T-helper 2 cell (primary cell): ENCODE measurements at regions not wholly inside any gene's neighbourhood (a gene's known extent, or its start where the extent isn't known, plus 50 kb on each side); places are given as distances from the start of the nearest gene placed in this dataset.

Experiments
- DNase-seq, 5 experiments: peaks; one replicate each; pipeline versions ENCODE4 v3.0.0 to v3.0.0-alpha.2; 2012 to 2022

DNA sequence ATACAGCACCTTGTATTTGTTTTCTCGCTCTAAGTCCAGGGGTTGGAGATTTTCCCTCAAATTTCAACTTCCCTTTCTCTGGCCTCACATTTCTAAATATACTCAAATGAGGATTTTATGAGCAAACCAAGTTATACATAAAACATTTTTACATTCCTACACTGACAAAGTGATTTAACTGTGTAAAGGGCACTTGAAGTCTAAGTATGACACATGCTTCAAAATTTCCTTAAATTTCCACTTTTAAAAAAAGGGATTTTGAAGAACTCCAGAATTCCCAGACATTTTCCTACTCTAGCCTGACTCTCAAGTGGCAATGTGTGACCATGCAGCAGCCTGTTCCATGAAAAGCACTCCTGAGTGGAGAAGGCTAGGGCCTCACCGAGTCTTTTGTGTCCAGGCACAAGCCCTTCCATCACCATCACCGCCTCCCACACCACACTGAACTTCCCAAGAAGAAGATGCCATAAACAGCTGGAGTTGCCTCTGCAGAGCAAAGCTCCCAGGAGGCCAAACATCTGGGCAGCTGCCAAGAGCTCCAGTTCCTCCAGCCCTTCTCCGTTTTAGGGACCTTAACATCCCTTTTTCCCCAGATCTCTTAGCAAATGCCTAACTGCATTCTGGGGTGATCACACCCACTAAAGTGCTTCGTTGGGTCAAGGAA lies 68.9 kb downstream of the NCR2 start:
- DNase-seq = no peak

DNA sequence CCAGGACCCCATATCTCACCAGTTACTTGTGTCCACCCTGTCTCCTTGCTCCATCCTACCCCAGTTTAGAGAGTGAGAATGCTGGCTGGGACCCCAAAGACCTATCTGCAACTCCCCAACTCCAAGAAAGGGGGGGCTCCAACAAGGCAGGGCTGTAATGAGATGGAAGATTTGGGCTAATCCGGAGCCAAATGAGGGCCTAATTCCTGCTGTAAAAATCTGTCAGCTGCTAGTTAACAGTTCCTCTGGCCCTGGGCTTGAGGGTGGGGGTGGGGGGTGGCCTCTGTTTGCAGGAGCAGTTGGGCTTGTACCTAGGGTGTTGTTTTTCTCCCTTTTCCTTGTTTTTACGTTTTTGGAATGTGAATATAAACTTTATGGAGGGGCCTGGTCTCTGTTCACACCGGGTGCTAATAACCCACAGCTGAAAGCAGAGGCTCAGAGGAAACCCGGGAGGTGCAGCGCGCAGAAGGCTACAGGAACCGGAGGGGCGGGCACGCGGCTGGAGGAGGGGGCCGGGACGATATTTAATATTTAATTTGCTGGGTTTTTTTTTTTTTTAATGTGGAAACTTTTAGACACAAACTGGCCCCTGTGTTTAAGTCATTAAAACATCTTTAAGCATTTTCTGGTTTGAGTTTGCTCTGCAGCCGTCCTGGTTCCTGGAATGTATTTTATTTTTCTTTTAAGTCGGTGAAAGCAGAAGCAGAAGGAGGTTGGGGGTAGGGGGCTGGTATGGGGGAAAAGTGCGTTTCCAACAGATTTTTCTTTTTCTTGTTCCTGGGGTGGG lies 70.7 kb downstream of the NCR2 start:
- DNase-seq = no peak

DNA sequence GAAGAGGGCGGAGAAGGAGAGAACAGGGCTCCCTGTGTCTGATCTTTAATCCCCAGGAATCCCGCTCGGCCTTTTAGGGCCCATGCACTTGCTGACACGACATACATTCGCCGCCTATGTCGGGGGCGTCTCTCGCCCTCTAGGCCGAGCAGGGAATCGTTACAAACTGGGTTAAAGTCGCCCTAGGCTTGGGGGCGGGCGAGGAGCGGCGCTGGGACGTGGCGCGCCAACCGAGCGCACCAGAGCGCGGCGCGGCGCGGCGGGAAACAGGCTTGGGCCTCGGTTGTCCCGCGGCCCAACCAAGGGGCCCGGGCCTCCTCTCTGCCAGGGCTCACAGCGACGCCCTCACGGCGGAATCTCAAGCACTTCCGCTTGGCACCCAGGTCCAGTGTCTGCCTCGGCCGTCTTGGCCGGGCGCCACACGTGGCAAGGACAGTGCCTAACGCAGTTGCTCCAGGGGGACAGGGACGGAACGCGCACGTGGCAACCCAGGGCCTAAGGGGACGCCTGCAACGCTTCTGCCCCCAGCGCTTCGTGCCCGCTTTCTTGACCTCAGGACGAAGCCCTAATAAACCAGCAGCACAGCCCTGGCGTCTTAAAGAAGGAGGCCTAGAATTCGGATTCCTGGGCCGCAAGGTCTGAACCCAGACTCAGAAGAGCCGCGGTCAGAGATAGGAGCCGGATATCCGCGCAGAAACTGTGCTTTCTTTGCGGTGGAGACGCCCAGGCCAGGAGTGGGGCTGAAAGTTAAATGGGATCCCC lies 71.5 kb downstream of the NCR2 start:
- DNase-seq = no peak

DNA sequence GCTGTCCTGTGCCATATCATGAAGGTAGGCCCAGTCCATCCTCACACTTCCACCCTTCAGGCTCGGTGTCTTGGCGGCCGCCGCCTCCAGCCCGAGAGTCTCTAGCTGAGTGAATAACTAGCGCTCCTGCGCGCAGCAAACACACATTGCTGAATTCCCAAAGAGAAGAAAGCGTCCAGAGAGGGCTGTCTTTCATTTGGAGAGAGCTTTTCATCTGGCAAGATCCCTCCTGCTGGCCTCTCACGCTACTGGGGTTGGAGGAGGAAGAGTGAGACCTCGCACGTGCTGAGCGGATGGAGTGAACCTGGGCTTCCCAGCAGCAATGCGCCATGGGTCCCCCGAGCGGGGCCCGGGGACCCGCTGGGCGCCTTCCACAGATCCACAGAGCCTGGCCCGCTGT lies 73.2 kb downstream of the NCR2 start:
- DNase-seq = no peak

DNA sequence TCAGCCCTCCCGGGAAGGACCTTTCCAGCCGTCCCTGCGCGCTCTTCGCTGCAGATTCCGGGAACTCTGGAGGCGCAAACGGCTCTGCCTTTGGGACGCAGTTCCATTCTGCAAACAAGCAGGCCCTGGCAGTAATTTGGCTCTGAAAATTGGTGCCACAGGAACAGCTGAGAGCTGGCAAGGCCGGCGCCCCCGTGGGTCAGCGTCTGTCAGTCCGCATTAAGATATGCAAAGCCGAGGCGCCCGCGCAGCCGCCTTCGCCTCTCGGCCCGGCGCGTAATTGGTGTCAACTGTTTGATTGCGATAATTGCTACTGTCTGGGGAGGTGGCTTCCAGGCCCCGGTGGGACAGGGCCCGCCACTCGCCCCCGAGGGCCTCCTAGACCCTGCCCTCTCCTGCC lies 73.6 kb downstream of the NCR2 start:
- no peak for DNase-seq

DNA sequence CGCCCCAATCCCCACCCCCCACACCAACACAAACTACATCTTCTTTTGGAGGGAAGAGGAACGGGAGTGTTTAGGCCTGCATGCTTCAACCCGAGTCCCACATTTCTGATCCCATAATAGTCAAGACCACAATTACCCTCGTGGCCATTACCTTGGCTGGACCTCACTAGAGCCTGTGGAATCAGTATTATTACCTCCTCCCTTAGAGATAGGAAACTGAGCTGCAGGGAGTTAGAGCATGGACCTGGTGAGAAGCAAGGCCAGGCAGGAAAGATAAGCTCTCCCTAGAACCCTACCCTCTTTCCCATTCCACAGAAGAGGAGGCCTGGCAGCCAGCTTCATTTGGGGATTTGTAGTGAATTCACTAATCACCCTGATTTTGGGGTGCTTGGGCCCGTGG lies 74.1 kb downstream of the NCR2 start:
- no peak for DNase-seq

DNA sequence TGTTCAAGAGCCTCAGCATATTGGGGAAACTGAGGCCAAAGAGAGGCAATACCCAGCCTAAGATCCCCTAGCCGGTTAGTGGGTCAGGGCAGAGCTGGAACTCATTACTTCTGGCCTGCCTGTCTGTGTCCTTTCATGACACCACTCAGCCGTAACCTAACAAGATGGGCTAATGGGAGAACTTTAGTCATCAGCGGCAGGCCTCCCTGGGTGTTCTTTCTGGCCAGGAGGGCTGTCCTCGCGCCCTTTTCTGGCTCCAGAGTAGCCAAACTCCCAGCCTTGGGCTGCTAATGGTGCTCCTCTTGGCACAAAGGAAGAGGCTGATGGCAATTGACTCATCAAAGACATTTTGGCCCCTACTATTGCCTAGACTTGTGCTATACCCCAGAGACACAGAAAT lies 76.6 kb downstream of the NCR2 start:
- no peak for DNase-seq

DNA sequence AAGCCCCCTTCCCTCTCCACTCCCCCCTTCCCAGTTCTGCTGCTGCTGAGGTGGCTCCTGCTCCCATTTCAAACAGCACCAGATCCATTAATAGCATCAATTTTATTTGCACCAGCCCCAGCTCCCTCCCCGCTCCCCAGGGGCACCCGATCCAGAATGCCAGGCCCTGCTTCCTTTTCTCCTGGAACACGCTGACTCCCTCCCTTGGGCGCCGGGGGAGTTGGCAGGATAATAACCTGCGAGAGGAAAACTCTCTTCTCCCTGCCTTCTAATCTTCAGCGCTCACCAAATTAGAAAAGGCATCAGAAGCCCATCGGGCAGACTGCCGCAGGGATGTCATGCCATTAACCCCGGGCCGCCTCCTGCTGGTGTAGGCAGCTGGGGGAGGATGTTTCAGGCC lies 77.8 kb downstream of the NCR2 start:
- no peak for DNase-seq

DNA sequence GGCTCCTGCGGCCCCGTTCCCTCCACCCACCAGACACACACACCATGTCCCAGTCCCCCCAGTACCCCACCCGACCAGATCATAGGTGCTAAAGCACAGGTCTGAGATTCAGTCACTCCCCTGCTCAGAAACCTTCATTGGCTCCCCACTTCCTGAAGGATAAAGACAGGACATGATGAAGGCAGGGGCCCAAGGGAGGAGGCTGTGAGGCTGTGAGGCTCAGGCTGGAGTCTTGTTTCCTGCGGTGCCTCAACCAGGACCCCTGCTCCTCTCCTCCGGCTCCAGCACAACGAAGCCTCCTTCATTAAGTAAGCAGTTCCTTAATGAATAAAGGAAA lies 81.1 kb downstream of the NCR2 start:
- DNase-seq = no peak

DNA sequence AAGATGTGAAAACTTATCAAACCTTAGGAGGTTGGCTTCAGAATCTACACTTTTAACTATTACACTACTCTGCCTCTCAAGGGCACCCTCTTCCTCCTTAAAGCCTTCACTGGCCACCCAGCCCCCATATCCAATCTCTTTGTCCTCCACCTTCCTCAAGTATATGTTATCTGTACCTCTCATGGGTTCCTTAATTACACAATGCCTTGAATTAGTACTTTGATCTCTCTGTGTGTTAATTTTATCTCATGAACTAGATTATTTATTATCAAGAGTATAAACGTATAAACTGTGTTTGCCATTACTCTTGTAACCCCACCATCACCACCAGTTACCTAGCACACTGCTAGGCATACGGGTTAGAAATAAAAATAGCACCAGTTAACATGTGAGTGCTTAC lies 83.3 kb downstream of the NCR2 start:
- DNase-seq = no peak

DNA sequence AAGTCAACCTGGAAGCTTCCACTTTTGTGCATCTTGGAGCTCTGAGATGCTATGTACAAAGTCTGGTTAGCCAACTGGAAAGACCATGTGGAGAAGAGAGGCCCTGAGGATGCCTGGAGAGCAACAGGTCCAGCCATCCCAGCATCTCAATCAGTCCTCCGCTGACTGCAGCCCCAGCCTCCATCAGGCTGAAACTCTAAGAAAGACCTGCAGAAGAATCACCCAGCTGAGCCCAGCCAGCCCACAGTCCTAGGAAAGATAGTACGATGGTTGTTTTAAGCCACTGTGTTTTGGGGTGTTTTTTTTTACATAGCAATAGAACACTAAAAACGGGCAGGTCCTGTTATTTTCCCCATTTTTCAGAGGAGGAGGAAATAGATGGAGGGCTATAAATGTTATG lies 84.0 kb downstream of the NCR2 start:
- no peak for DNase-seq

DNA sequence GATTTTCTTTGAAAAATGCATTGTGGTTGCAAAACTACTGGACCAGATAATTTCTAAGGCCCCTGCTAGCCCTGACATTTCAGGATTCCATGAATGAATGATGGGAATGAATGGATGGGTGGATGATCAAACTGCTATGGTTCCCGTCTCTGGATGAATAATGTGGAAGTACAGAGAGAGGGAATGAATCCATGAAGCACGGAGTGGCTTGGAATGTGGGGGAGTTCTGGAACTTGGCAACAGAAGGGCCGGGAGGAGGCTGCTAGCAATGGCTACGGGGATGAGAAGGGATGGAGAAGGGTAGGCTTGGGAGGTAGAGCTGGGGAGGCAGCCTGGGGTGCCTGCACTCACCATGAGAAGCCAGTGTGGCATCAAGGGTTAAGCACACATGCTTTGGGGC lies 84.8 kb downstream of the NCR2 start:
- DNase-seq = no peak

DNA sequence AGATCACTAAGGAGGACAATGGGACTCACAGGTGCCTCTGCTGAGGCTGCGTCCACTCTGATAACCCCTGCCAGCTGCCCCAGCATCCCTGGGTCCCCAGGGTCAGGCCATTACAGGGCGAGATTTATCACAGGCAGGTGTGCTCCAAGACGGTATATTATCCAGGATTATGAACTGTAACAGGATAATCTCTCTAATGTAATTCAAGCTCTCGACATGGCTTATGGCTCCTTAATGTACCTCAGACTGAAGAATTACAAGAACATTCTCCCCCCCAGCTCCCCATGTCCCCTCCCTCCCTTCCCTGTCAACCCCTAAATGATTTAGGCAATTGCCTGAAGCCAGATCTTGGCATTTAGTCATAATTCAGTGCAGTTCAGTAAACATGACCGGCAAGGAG lies 86.8 kb downstream of the NCR2 start:
- DNase-seq = no peak

DNA sequence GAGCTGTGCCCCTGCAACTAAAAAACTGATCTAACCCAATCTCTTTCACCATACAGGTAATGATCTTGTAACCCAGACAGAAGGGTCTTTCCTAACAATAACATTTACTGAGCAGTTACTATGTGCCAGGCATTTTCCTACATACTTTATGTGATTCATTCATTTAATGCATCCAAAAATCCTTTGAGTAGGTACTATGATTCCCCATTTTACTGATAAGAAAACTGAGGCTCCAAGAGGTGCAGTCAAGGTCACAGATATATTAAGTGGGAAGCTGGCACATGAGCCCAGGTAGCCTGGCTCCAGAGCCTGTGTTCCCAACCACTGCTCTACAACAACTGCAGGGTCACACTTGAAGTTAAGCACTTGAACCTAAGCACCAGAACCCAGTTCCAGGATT lies 87.6 kb downstream of the NCR2 start:
- no peak for DNase-seq

DNA sequence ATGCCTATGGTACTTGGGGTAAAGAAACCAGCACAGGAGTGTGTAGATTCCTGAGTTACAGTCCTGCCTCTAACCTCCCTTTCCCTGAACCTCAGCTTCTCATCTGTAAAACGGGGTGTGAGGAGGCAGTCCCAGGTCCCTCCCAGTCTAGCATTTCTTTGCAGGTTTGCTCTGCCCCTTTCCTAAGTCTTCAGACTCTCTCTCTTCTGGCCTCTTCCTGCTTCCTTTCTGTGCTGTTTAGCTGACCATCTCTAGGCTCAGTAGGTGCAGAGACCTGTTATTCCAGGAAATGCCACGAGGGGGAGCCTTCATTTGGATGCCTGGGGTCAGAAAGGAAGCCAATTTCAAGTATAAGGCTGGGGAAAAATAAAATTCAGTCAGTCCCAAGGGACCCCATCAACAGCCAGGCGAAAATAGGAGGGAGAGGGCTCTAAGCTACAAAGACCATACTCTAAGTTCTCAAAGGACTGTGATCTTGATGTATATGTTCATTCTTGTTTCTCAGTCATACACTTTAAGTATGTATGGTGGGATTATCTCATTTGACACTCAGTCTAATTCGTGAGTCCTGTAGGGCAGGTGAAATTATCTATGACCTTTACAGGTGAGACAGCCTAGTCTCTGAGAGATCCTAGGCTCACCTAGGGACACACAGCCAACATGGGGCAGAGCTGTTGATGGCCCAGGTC lies 89.1 kb downstream of the NCR2 start:
- DNase-seq = peak; percentile 34 to 75 (median 55)

DNA sequence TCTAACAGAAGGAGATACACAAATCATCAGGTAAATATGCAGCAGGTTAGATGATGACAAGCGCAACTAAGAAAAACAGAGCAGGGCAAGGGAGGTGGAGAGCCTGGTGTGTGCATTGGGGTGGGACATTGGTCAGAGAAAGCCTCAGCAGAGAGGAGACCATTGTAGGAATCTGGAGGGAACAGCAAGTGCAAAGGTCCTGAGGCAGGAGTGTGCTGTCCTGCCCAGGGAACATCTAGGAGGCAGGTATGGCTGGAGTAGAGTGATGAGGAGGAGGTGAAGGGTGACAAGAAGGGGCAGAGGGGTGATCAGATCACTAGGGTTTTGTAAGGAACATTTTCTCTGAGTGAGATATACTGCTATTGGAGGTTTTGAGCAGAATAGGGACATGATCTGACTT lies 90.1 kb downstream of the NCR2 start:
- DNase-seq = no peak

DNA sequence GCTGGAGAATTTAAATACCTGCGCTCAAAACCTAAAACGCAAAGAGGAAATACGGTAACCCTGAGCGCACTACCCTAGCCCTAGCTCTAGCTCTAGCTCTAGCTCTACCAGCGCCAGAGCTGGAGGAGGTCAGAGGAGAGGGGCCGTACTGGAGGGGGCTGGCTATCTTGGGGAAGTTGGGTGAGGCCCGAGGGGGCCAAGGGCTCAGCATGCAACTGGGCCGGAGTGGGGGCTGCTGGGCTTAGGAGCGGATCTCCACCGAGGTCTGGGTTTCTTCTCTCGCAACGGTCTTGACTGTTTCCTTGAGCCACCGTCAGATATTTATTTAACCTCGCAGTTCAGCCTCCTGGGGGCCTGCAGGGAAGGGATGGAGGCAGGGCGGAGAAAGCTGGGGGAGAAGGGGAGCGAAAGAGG lies 91.0 kb downstream of the NCR2 start:
- peak in 1 of 5 experiments; percentile 27 for DNase-seq

DNA sequence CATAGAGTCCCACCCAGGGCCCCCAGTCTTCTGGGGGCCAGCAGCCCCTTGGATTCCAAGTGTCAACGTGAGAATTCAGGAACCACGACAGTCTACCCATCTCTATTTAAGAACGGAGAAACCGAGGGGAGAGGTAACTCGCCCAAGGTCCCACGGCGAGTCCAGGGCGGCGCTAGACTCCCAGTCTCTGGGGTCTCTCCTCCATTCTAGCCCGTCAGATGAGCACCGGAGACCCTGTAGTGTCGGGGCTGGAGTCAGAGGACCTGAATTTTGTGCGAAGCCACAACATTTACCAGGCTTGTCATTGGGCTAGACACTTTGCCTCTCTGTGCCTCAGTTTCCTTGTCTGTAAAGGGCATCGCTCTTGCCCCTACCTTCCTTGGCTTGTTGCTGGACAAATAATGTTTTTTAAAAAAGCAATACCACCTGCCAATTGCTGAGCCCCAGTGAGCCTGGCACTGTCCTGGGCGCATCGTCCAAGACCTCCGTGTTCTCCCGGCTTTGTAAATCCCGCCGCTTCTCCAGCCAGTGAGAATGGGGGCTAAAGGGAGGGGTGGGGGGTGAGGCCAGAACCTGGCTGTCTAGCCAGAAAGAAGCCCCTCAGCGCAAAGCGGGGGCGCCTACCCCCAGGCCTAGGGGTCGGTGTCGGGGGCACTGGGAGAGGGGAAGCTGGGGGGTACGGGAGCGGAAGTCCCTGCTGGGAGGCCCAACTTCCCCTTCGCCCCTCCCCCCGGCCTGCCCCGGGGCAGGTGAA lies 91.7 kb downstream of the NCR2 start:
- DNase-seq = no peak

DNA sequence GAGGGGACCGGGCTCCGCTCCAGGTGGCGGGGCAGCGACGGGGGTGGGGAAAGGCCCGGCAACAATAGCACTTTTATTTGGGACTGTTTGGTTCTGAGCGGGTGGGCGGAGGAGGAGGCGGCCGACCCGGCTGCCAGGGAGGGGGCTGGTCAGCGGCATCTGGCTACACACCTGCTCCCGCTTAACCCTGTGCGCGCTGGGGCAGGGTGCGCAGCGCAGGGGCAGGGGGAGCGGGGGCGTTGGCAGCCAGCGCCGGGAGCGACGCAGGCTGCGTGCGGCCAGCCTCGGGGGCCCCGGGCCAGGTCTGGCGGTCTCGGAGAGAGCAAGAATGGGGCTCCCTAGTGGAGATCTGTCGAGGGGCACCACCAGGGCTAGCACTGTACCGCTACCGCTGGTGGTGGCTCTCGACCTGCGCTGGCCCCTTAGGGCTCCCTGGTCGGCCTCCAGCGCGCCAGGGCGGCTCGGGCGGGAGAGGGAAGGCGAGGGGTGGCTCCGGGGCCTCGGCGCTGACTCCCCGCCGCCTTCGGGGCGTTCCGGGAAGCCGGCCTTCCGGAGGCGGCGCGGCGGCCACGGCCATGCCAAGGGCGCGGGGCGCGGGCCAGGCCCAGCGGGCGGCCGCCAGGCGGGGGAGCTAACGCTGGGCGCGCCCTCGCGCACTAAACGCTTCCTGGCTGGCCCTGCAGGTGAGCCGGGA lies 92.4 kb downstream of the NCR2 start:
- peak in 1 of 5 experiments; percentile 12 for DNase-seq

DNA sequence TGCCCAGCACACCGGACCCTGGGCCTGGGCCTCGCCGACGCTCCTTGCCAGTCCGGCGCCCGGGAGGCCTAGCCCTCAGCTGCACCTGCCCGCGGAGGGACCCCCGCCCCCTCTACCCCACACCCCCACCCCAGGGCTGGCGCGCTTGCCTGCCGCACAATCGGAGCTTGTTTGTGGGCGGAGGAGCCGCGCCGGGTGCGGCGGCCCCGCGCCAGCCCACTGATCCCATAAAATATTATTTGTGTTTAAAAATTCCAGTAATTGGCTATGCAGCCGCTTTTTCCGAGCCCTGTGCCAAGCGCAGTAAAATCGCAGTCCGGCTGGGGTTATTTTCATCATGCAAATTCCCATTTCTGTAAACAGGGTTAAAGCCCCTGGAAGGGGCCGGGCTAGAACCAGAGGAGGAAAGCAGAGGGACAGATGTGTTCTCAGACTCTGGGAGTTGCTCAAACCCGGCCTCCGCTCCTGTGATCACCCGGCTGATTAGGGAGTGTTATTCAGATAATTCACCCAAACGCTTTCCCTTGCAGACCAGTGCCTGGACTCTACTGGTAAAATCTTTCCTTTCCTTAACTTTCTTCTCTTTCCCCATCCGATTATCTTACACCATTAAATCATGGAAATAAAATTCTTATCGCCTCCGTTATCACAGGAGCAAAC lies 93.1 kb downstream of the NCR2 start:
- DNase-seq = no peak

DNA sequence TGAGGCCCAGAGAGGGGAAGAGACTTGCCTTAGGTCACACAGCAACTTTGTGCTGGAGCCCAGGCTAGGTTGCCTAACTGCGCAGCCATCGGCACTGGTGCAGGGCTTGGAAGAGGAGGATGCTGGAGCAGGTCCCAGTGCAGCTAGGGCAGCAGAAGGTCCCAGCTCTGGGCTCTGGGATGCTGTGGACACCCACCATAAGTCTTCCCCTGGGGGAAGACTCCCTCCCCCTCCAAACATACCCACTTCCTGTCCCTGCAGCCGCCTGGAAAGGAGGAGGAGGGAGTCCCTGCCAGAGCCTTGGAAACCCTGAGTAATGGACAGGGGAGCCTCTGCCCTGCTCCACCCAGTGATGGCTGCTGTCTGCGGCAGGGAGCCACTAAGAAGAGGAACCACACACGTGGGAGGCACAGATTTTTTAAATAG lies 93.6 kb downstream of the NCR2 start:
- peak in 1 of 5 experiments; percentile 32 for DNase-seq
